NCI-H1048 (cell line): ENCODE measurements at regions not wholly inside any gene's neighbourhood (a gene's known extent, or its start where the extent isn't known, plus 50 kb on each side); places are given as distances from the start of the nearest gene placed in this dataset.
A peak's percentile ranks its signal among the peaks of the same experiment; 100 is the strongest.
"Not testable (repeated sequence)": the region's sequence is repeated elsewhere in the genome, so short reads cannot be mapped to it uniquely, and the experiment has no call there.

Source experiments
- DNase-seq: peaks from one replicate; lab custom pipeline; 2025; lab: John Stamatoyannopoulos, UW

- not testable (repeated sequence) for DNase-seq
Observed at GRCh38 chr17:36695710-36696109, 94.3 kb downstream of the MRM1 start.

DNA sequence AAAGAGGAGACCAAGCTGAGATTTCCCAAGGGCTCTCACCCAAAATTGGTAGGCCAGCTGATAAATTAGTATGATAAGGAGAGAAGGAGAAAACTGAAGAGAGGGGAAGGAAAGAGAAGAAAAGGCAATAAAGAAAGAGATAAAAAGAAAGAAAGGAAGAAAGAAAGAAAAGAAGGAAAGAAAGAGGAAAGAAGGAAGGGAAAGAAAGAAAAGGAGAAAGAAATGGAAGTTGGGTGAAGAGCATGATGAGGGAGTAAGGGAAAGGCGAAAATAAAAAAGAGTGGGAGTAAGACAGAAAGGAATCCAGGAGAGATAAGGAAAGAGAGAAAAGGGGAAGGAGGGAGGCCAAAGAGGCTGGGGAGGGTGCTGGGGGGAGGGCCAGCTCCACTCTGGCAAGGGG is 95.4 kb downstream of the MRM1 start:
- no peak for DNase-seq

DNA sequence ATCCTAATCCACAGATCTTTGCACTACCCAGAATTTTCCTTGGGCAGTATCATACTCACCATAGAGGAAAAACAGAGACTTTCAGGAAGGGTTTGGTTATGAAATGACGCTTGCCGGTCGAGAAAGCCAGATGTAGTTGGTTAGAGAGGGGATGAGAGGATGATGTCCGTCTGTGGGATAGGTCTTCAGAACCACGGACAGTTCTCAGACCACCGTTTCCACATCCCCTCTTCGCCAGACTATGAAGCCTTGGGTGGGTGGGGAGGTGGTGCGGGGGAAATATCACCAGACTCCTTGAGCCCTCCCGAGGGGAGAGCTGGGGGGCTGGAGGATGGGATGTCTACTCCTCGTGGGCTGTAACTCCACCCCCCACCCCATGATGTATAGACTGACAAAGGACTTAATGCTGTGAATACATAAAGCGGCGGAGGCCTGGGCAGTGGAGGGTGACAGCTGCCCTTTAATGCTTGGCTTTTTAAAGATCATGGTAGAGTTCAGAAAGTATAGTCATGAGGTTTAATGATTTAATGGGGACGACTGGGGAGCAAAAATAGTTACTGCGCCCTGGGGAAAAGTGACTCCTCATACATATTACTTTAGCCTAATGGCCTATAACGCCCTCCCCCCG is 96.6 kb downstream of the MRM1 start:
- DNase-seq: no peak

DNA sequence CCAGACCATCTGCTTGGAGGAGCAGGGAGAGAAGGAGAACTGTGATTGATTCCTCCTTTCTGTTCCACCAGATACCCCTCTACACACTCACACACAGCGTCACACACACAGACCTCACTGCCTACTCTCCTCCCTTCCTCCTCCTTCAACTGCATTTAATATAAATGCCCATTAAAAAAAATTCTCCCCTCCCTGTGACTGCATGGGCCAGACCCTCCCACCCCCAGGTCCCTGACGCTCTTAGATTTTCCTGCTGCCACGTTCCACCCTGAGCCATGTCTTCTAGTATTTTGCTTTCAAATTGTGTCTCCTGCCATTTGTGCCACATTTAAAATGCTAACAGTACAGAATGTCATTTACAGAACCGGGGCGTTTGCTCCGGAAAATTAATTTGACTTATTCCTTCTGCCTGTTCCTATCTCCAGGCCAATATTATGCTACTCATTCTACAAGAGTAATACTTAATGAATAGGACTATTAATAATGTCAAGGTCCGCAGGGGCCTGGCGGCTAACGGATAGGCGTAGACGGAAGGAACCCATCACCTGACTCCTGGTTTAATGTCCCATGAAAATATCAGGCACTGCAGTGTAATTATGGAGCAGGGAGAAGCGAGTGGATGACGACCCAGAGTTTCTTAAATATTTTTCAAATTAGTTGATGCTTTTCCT is 100.2 kb downstream of the MRM1 start:
- DNase-seq: no peak

DNA sequence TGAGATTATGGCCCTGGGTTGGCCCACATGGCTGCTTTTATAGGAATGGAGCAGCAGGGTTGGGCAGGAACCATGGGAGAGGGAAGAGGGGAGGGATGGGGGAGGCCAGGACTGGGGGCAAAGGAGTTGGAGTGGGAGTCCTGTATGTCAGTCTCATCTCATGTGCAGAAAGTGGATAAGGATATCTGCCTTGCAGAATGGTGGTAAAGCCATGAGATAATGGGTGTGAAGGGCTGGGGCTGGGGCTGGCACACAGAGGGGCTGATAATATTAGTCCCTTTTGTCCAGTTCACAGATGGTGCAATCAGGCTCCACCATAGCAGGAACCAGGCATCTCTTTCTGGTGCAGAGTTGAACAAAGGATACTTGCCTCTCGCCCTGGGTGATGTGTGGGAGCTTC is 101.3 kb downstream of the MRM1 start:
- DNase-seq: no peak

- peak; percentile 57 for DNase-seq
Observed at GRCh38 chr17:36703860-36704266, 102.5 kb downstream of the MRM1 start.

GRCh38 chr17:36705283-36705795 is 104.0 kb downstream of the MRM1 start:
- no peak for DNase-seq

- DNase-seq: no peak
Observed at GRCh38 chr17:36705874-36706731, 104.7 kb downstream of the MRM1 start.

- DNase-seq: no peak
Observed at GRCh38 chr17:36707904-36708303, 106.5 kb downstream of the MRM1 start.

- DNase-seq: no peak
Observed at GRCh38 chr17:36714789-36715188, 113.4 kb downstream of the MRM1 start.

- DNase-seq: no peak
Observed at GRCh38 chr17:36715951-36716350, 114.6 kb downstream of the MRM1 start.

DNA sequence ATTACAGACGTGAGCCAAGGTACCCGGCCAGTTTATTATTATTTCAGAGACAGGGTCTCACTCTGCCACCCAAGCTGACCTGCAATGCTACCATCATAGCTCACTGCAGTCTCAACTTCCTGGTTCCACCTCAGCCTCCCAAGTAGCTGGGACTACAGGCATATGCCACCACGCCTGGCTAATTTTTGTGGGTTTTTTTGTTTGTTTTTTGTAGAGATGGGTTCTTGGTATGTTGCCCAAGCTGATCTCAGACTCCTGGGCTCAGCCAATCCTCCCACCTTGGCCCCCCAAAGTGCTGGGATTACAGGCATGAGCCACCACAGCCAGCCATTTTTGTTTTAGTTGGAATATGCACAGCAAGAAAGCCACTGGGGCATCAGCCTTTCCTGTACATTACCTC is 115.7 kb downstream of the MRM1 start:
- DNase-seq: no peak

DNA sequence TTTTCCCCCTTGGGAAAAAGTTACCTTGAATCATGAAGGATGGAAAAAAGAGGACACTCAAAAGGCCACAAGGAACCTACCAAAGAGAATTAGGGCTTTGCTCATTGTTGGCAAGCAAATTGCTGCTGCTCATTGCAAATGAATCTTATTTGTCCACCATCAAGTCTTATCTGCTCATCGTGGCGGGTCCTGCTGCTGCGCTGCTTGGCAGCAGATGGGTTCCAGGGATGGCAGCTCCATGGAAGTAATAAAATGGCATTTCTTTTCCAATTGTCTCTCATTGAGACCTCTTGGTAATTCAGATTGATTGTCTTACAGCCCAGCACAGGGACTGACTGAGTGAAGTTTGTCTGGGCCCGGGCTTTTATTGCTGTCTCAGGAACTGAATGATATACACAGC is 118.7 kb downstream of the MRM1 start:
- no peak for DNase-seq

- DNase-seq: no peak
Observed at GRCh38 chr17:36721560-36722120, 120.3 kb downstream of the MRM1 start.

DNA sequence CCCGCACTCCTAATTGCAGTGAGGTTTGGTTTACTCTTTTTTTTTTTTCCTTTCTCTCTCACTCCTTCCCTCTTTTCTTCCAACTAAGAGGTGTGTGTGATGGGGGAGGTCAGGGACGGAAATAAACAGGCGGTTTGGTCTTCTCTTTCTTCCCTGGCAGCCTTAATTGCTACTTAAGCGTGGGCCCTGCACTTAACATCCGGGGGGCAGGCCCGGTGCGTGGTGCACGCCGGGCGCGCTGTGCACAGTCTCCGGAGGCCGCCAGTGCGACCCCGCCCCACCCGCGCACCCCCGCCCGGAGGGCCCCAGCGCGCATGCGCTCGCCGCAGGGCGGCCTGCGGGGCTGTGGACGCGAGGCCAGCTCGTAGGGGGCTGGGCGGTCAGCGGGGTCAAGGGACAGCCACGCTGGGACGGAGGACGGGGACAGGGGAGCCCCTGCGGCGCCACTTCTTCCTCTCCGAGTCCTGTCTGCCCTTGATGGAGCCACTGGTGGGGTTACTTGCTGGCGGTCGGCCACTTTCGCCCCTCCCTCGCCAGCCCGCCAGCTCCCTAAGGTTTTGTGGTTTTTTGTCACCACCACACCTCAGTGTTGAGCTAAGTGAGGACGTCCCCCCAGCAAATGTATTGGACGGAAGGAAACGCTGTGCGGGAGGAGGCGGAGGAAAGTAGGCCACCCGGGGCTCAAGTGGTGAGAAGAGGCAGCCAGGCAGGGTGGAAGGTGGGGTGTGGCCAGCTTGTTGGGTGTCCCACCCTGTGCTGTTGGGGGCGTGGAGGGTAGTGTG is 120.9 kb downstream of the MRM1 start:
- DNase-seq: no peak

DNA sequence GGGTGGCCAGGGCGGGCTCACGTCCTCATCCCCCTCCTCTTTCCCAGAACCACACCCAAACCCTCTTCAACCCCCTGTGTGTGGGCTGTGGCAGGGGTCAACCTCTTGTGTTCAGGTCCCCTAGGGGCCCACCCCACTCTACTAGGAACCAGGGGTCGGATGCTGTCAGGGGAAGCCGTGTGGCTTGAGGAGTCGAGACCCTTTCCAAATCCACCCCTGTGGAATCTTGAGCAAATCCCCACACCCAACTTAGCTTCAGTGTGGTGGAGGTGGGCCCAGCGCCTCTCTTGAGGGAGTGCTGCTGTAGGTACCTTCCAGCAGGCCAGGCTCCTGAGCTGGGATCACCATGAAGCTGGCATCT is 121.5 kb downstream of the MRM1 start:
- DNase-seq: no peak

- DNase-seq: no peak
Observed at GRCh38 chr17:36723459-36724025, 122.2 kb downstream of the MRM1 start.

- DNase-seq: no peak
Observed at GRCh38 chr17:36726199-36726598, 124.8 kb downstream of the MRM1 start.

DNA sequence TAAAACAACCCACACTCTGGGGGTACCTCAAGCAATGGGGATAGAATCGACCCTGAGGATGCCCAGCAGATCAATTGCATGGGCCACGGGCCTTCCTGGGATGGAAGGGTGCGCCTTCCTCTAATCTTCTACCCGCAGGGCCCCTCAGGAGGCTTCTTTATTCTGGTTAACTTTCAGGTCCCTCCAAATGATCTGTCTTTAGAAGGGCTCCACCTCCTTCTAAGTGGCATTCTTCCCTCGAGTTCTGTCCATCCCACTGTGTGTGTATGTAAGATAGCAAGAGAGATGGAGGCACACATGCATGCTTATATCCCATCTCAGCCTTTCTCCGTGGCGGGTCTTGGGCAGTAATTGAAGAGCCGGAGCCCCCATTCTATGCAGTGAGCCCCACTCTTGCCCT is 125.7 kb downstream of the MRM1 start:
- DNase-seq: no peak

GRCh38 chr17:36727577-36727976 is 126.2 kb downstream of the MRM1 start:
- no peak for DNase-seq
